Smooth muscle cell (in vitro differentiated cells): ENCODE measurements at regions not wholly inside any gene's neighbourhood (a gene's known extent, or its start where the extent isn't known, plus 50 kb on each side); places are given as distances from the start of the nearest gene placed in this dataset.
"Not testable (repeated sequence)": the region's sequence is repeated elsewhere in the genome, so short reads cannot be mapped to it uniquely, and the experiment has no call there.

ENCODE experiments used
- DNase-seq: peaks from one replicate; lab custom pipeline; 2025; ENCODE audit not compliant: unreplicated experiment; lab: John Stamatoyannopoulos, UW
- H2AFZ ChIP-seq: fragments of 200-600 bp; sonication (generic); 2 replicates; pipeline ENCODE4 v1.6.0; 2016; ENCODE audit warnings: antibody characterized with exemption, low read depth, mild to moderate bottlenecking
- H3F3A ChIP-seq: fragments of 200-600 bp; sonication (generic); 2 replicates; pipeline ENCODE4 v1.6.0; 2017; ENCODE audit warnings: antibody characterized with exemption, low read depth
- H3K27ac ChIP-seq: fragments of 200-600 bp; sonication (generic); 2 replicates; pipeline ENCODE4 v1.5.1; 2016; ENCODE audit warnings: low read depth, mild to moderate bottlenecking
- H3K27me3 ChIP-seq: fragments of 200-600 bp; sonication (generic); 2 replicates; pipeline ENCODE4 v1.6.1; 2016; ENCODE audit warnings: low read depth, mild to moderate bottlenecking
- H3K36me3 ChIP-seq: fragments of 200-600 bp; sonication (generic); 2 replicates; pipeline ENCODE4 v1.5.1; 2016; ENCODE audit warnings: low read depth
- H3K4me1 ChIP-seq: fragments of 200-600 bp; sonication (generic); 2 replicates; pipeline ENCODE4 v1.5.1; 2016; ENCODE audit warnings: low read depth
- H3K4me2 ChIP-seq: fragments of 200-600 bp; sonication (generic); 2 replicates; pipeline ENCODE4 v1.6.0; 2016; ENCODE audit warnings: mild to moderate bottlenecking
- H3K4me3 ChIP-seq: fragments of 200-600 bp; sonication (generic); 2 replicates; pipeline ENCODE4 v1.5.1; 2016; ENCODE audit warnings: mild to moderate bottlenecking
- H3K79me2 ChIP-seq: fragments of 200-600 bp; sonication (generic); 2 replicates; pipeline ENCODE4 v1.6.0; 2016; ENCODE audit warnings: low read depth, mild to moderate bottlenecking
- H3K9ac ChIP-seq: fragments of 200-600 bp; sonication (generic); 2 replicates; pipeline ENCODE4 v1.6.0; 2016; ENCODE audit warnings: low read depth
- H3K9me3 ChIP-seq: fragments of 200-600 bp; sonication (generic); replicated peaks from 2 replicates; pipeline ENCODE4 v1.5.1; 2016; ENCODE audit warnings: low read depth
- H4K20me1 ChIP-seq: fragments of 200-600 bp; sonication (generic); 2 replicates; pipeline ENCODE4 v1.6.0; 2016; ENCODE audit warnings: low read depth
- WGBS: methylation state at CpG from one replicate; pipeline ENCODE4 v1.1.7; 2016; ENCODE audit warnings: low lambda C conversion rate; 5-methylcytosine and 5-hydroxymethylcytosine counted together
- TF ChIP-seq, protein P1 (sequence below): fragments of 200-600 bp; sonication (generic); IDR thresholded peaks from 2 replicates; pipeline ENCODE4 v1.5.1; 2017; ENCODE audit warnings: borderline replicate concordance, mild to moderate bottlenecking, antibody characterized with exemption; ENCODE audit not compliant: insufficient read depth, poor library complexity, severe bottlenecking

DNA sequence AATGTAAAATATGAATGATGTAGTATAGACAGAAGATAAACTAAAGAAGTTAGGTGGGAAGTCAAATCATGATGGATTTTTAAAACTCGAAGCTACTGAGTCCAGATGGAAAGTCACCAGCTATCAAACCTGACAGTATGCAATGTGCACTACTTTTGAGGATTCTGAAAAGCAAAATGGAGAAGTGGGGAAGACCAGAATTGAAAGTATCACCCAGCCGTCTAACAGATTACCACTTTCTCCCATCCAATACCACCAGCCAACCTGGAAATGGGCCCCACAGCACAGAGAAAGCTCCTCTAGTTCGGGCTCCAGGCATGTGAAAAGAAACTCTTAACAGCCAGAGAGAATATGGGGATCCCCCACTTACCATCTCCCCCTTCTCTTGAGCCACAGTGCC is 67.9 kb upstream of the SRRM3 start:
- Histone ChIP-seq H3K4me2 (no peak overlapping the region), H3K27me3 (peaks cover 9% of the 10 kb centered on the region), H3F3A (no peaks in the 10 kb centered on the region), H2AFZ (no peak overlapping the region), H4K20me1 (no peaks in the 10 kb centered on the region), H3K36me3 (no peaks in the 10 kb centered on the region), H3K4me1 (no peaks in the 10 kb centered on the region), H3K4me3 (no peak overlapping the region), H3K27ac (no peak overlapping the region), H3K9ac (no peak overlapping the region), H3K79me2 (no peaks in the 10 kb centered on the region), H3K9me3 (no peaks in the 10 kb centered on the region)
- WGBS = 93% methylated on average over 3 of the region's 3 CpGs
- DNase-seq = no peak
- TF ChIP-seq, protein P1, sequence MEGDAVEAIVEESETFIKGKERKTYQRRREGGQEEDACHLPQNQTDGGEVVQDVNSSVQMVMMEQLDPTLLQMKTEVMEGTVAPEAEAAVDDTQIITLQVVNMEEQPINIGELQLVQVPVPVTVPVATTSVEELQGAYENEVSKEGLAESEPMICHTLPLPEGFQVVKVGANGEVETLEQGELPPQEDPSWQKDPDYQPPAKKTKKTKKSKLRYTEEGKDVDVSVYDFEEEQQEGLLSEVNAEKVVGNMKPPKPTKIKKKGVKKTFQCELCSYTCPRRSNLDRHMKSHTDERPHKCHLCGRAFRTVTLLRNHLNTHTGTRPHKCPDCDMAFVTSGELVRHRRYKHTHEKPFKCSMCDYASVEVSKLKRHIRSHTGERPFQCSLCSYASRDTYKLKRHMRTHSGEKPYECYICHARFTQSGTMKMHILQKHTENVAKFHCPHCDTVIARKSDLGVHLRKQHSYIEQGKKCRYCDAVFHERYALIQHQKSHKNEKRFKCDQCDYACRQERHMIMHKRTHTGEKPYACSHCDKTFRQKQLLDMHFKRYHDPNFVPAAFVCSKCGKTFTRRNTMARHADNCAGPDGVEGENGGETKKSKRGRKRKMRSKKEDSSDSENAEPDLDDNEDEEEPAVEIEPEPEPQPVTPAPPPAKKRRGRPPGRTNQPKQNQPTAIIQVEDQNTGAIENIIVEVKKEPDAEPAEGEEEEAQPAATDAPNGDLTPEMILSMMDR = no peak

DNA sequence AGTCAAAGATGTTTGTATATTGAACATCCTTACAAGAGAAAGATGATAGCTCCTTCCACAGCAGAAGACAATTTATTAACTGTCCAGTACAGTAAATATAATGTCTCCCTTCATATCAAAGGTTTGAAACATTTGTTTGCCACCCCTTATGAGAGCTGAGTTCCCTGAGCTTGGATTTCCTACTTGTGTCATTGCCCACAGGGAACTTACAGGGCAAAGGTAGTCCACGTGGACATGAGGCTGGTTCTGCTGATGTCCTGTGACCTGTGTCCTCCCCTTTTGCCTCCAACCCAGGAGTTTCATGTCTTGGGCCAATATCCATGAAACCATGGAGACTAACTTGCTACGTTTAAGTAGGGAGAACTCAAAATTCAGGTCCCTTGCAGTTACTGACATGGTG is 66.4 kb upstream of the SRRM3 start:
- DNase-seq, H3K4me3 ChIP-seq: not testable (repeated sequence)

DNA sequence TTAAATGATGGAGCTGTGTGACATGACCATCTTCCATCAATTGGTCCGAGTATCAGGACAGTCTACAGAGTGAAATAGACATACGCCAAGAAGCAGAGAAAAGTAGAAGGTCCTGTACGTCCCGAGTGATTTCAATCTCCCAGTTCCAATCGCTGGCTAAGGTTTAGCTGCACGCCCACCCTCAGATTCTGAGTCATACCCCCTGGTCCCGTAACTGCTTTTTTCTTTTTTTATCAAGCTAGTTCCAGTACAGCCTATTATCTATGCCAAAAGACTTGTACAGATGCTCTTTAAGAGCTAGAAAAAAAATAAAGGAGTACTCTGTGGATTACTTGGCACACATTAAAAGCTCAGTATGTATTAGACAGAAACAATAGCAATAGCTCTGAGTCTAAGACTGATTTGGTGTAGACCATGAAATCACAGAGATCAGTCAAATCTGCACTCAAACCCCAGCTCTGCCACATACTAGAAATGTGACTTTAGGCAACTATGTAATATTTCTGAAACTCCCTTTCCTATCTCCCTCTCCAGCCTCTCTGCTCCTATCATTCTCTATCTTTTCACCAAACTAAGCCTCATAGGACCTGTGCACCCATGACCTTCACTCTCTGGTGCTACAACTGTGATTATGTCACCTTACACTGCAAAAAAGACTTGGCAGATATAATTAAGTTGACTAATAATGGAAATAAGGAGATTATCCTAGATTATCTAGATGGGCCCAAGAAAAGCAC is 63.0 kb upstream of the SRRM3 start:
- H3F3A ChIP-seq, H3K27ac ChIP-seq, H3K9me3 ChIP-seq, H3K4me2 ChIP-seq, H3K4me3 ChIP-seq, H3K27me3 ChIP-seq, H4K20me1 ChIP-seq, H3K79me2 ChIP-seq, H2AFZ ChIP-seq, H3K4me1 ChIP-seq, H3K9ac ChIP-seq, DNase-seq, H3K36me3 ChIP-seq: not testable (repeated sequence)
- WGBS = 46% methylated on average over 7 of the region's 7 CpGs

More for the DNA sequence above, 66.4 kb upstream of the SRRM3 start:
- not testable (repeated sequence) for H3K27me3 ChIP-seq, H3F3A ChIP-seq, H4K20me1 ChIP-seq, H3K79me2 ChIP-seq, H3K4me1 ChIP-seq, H3K27ac ChIP-seq, H2AFZ ChIP-seq, H3K36me3 ChIP-seq, H3K9ac ChIP-seq, H3K4me2 ChIP-seq, H3K9me3 ChIP-seq
- 84% methylated on average over 2 of the region's 2 CpGs for WGBS

DNA sequence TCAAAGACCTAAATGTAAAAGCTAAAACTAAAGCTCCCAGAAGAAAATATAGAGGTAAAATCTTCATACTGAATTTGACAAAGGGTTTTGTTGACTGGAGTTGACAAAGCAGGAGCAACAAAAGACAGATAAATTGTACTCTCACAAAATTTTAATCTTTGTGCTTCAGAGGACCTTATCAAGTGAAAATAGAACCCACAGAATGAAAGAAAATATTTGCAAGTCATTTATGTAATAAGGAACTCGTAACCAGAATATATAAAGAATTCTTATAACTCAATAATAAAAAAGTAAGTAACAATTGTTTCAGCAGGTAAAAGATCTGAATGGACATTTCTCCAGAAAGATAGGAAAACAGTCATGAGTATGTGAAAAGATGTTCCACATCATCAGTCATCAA is 62.0 kb upstream of the SRRM3 start:
- H3K9ac ChIP-seq = no peak overlapping the region
- no peak overlapping the region for H3K27ac ChIP-seq
- no peaks in the 10 kb centered on the region for H3K79me2 ChIP-seq
- peaks cover 9% of the 10 kb centered on the region for H3K27me3 ChIP-seq
- no peaks in the 10 kb centered on the region for H3K9me3 ChIP-seq
- TF ChIP-seq, protein P1 = no peak
- no peaks in the 10 kb centered on the region for H4K20me1 ChIP-seq
- no peak overlapping the region for H3K4me2 ChIP-seq
- H3K36me3 ChIP-seq = no peaks in the 10 kb centered on the region
- no peak overlapping the region for H2AFZ ChIP-seq
- DNase-seq = no peak
- 94% methylated on average over 1 of the region's 1 CpG for WGBS
- H3K4me3 ChIP-seq = no peak overlapping the region
- H3F3A ChIP-seq = no peaks in the 10 kb centered on the region
- no peaks in the 10 kb centered on the region for H3K4me1 ChIP-seq

DNA sequence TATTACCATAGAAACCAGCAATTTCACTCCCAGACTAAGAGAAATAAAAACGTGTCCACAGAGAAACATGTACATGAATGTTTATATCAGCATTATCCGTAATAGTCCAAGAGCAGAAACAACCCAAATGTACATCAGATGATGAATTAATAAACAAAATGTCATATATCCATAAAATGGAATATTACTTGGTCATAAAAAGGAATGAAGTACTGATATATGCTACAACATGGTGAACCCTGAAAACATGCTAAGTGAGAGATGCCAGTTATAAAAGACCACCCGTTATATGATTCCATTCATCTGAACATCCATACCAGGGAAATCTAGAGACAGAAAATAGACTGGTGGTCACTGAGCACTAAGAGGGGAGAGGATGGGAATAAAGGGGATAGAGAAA is 61.4 kb upstream of the SRRM3 start:
- H2AFZ ChIP-seq, H3K9ac ChIP-seq, H3K27me3 ChIP-seq, H3K4me1 ChIP-seq, DNase-seq, H3K79me2 ChIP-seq, H3K36me3 ChIP-seq, H3F3A ChIP-seq, H3K27ac ChIP-seq, H3K4me3 ChIP-seq, H3K9me3 ChIP-seq, H4K20me1 ChIP-seq, H3K4me2 ChIP-seq: not testable (repeated sequence)
- 90% methylated on average over 3 of the region's 3 CpGs for WGBS
